ENCODE measurements at regions not wholly inside any gene's neighbourhood (a gene's known extent, or its start where the extent isn't known, plus 50 kb on each side); places are given as distances from the start of the nearest gene placed in this dataset.

- TF ChIP-seq CTCF (IDR thresholded peaks at IDR 0.05): no peak
- TF ChIP-seq POLR2A (IDR thresholded peaks at IDR 0.05): no peak
- TF ChIP-seq EP300 (IDR thresholded peaks at IDR 0.05): no peak
Measured at GRCh38 chr21:28310711-28311110, 682.0 kb downstream of the LTN1 start.
